ENCODE measurements at regions not wholly inside any gene's neighbourhood (a gene's known extent, or its start where the extent isn't known, plus 50 kb on each side); places are given as distances from the start of the nearest gene placed in this dataset.

- H3K27me3 ChIP-seq (ENCODE audit: control insufficient read depth, insufficient read depth, low read length) = no peaks in the 10 kb centered on the region
- no peak overlapping the region for H3K4me3 ChIP-seq (replicated peaks in 1 of 4; ENCODE audit: control extremely low read depth in 1 of 4, insufficient read depth in 1 of 4, low read depth in 3 of 4, low read length in 4 of 4)
- no peaks in the 10 kb centered on the region for H4K20me1 ChIP-seq (ENCODE audit: control insufficient read depth, extremely low read depth, insufficient read depth, low read length)
- no peaks in the 10 kb centered on the region for H3K36me3 ChIP-seq (ENCODE audit: control insufficient read depth, insufficient read depth, low read length)
- H3K79me2 ChIP-seq (ENCODE audit: control insufficient read depth, insufficient read depth, low read length) = no peaks in the 10 kb centered on the region
- no peaks in the 10 kb centered on the region for H3K9me3 ChIP-seq (ENCODE audit: control insufficient read depth, insufficient read depth, low read depth, low read length)
- no peak for DNase-seq (ENCODE audit: low read depth in 2 of 2)
- no peak for TF ChIP-seq EZH2 (IDR thresholded peaks at IDR 0.05; ENCODE audit: low read length, missing control alignments)
- no peak overlapping the region for H3K4me2 ChIP-seq (ENCODE audit: extremely low read depth, insufficient read depth, low read length)
- no peak overlapping the region for H3K9ac ChIP-seq (ENCODE audit: insufficient read depth, low read length)
- H3K4me1 ChIP-seq (ENCODE audit: control insufficient read depth, extremely low read depth, insufficient read depth, low read length) = no peaks in the 10 kb centered on the region
- no peak overlapping the region for H3K27ac ChIP-seq (ENCODE audit: insufficient read depth, low read length)
- H2AFZ ChIP-seq (ENCODE audit: low read length) = no peak overlapping the region
Measured at GRCh38 chr11:23391031-23391430, 530.8 kb upstream of the CCDC179 start.

- H3K36me3 ChIP-seq (ENCODE audit: control insufficient read depth, insufficient read depth, low read length) = no peaks in the 10 kb centered on the region
- no peaks in the 10 kb centered on the region for H3K27me3 ChIP-seq (ENCODE audit: control insufficient read depth, insufficient read depth, low read length)
- no peaks in the 10 kb centered on the region for H3K9me3 ChIP-seq (ENCODE audit: control insufficient read depth, insufficient read depth, low read depth, low read length)
- no peaks in the 10 kb centered on the region for H3K79me2 ChIP-seq (ENCODE audit: control insufficient read depth, insufficient read depth, low read length)
- no peak overlapping the region for H3K9ac ChIP-seq (ENCODE audit: insufficient read depth, low read length)
- no peaks in the 10 kb centered on the region for H3K4me1 ChIP-seq (ENCODE audit: control insufficient read depth, extremely low read depth, insufficient read depth, low read length)
- DNase-seq (ENCODE audit: low read depth in 2 of 2) = no peak
- H4K20me1 ChIP-seq (ENCODE audit: control insufficient read depth, extremely low read depth, insufficient read depth, low read length) = no peaks in the 10 kb centered on the region
- H2AFZ ChIP-seq (ENCODE audit: low read length) = no peak overlapping the region
- no peak overlapping the region for H3K4me2 ChIP-seq (ENCODE audit: extremely low read depth, insufficient read depth, low read length)
- no peak overlapping the region for H3K4me3 ChIP-seq (replicated peaks in 1 of 4; ENCODE audit: control extremely low read depth in 1 of 4, insufficient read depth in 1 of 4, low read depth in 3 of 4, low read length in 4 of 4)
- no peak overlapping the region for H3K27ac ChIP-seq (ENCODE audit: insufficient read depth, low read length)
- no peak for TF ChIP-seq EZH2 (IDR thresholded peaks at IDR 0.05; ENCODE audit: low read length, missing control alignments)
- TF ChIP-seq, protein P1, sequence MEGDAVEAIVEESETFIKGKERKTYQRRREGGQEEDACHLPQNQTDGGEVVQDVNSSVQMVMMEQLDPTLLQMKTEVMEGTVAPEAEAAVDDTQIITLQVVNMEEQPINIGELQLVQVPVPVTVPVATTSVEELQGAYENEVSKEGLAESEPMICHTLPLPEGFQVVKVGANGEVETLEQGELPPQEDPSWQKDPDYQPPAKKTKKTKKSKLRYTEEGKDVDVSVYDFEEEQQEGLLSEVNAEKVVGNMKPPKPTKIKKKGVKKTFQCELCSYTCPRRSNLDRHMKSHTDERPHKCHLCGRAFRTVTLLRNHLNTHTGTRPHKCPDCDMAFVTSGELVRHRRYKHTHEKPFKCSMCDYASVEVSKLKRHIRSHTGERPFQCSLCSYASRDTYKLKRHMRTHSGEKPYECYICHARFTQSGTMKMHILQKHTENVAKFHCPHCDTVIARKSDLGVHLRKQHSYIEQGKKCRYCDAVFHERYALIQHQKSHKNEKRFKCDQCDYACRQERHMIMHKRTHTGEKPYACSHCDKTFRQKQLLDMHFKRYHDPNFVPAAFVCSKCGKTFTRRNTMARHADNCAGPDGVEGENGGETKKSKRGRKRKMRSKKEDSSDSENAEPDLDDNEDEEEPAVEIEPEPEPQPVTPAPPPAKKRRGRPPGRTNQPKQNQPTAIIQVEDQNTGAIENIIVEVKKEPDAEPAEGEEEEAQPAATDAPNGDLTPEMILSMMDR (conservative IDR thresholded peaks at IDR 0.05 in 1 of 2, IDR thresholded peaks at IDR 0.05 in 1 of 2; ENCODE audit: low read depth in 1 of 2, low read length in 2 of 2) = no peak
Measured at GRCh38 chr11:23398052-23398451, 537.8 kb upstream of the CCDC179 start.

GRCh38 chr11:23399995-23400394 is 539.7 kb upstream of the CCDC179 start:
- Histone ChIP-seq H4K20me1 (ENCODE audit: control insufficient read depth, extremely low read depth, insufficient read depth, low read length) (no peaks in the 10 kb centered on the region), H3K4me2 (ENCODE audit: extremely low read depth, insufficient read depth, low read length) (no peak overlapping the region), H3K9me3 (ENCODE audit: control insufficient read depth, insufficient read depth, low read depth, low read length) (no peaks in the 10 kb centered on the region), H3K27me3 (ENCODE audit: control insufficient read depth, insufficient read depth, low read length) (no peaks in the 10 kb centered on the region), H3K4me1 (ENCODE audit: control insufficient read depth, extremely low read depth, insufficient read depth, low read length) (no peaks in the 10 kb centered on the region), H3K4me3 (replicated peaks in 1 of 4; ENCODE audit: control extremely low read depth in 1 of 4, insufficient read depth in 1 of 4, low read depth in 3 of 4, low read length in 4 of 4) (no peak overlapping the region), H3K27ac (ENCODE audit: insufficient read depth, low read length) (no peak overlapping the region), H3K79me2 (ENCODE audit: control insufficient read depth, insufficient read depth, low read length) (no peaks in the 10 kb centered on the region), H3K36me3 (ENCODE audit: control insufficient read depth, insufficient read depth, low read length) (no peaks in the 10 kb centered on the region), H2AFZ (ENCODE audit: low read length) (no peak overlapping the region), H3K9ac (ENCODE audit: insufficient read depth, low read length) (no peak overlapping the region)
- TF ChIP-seq EZH2 (IDR thresholded peaks at IDR 0.05; ENCODE audit: low read length, missing control alignments) = no peak
- DNase-seq (ENCODE audit: low read depth in 2 of 2) = no peak

- TF ChIP-seq EZH2 (IDR thresholded peaks at IDR 0.05; ENCODE audit: low read length, missing control alignments) = no peak
- TF ChIP-seq, protein P1 (conservative IDR thresholded peaks at IDR 0.05 in 1 of 2, IDR thresholded peaks at IDR 0.05 in 1 of 2; ENCODE audit: low read depth in 1 of 2, low read length in 2 of 2) = no peak
- Histone ChIP-seq H3K27me3 (ENCODE audit: control insufficient read depth, insufficient read depth, low read length) (no peaks in the 10 kb centered on the region), H3K27ac (ENCODE audit: insufficient read depth, low read length) (no peak overlapping the region), H3K9me3 (ENCODE audit: control insufficient read depth, insufficient read depth, low read depth, low read length) (no peaks in the 10 kb centered on the region), H4K20me1 (ENCODE audit: control insufficient read depth, extremely low read depth, insufficient read depth, low read length) (no peaks in the 10 kb centered on the region), H3K79me2 (ENCODE audit: control insufficient read depth, insufficient read depth, low read length) (no peaks in the 10 kb centered on the region), H3K36me3 (ENCODE audit: control insufficient read depth, insufficient read depth, low read length) (no peaks in the 10 kb centered on the region), H3K4me2 (ENCODE audit: extremely low read depth, insufficient read depth, low read length) (no peak overlapping the region), H3K4me1 (ENCODE audit: control insufficient read depth, extremely low read depth, insufficient read depth, low read length) (no peaks in the 10 kb centered on the region), H3K9ac (ENCODE audit: insufficient read depth, low read length) (no peak overlapping the region), H3K4me3 (replicated peaks in 1 of 4; ENCODE audit: control extremely low read depth in 1 of 4, insufficient read depth in 1 of 4, low read depth in 3 of 4, low read length in 4 of 4) (no peak overlapping the region), H2AFZ (ENCODE audit: low read length) (no peak overlapping the region)
- DNase-seq (ENCODE audit: low read depth in 2 of 2) = no peak
Measured at GRCh38 chr11:23403210-23404185, 543.2 kb upstream of the CCDC179 start.
